Caco-2 (cell line): ENCODE measurements at regions not wholly inside any gene's neighbourhood (a gene's known extent, or its start where the extent isn't known, plus 50 kb on each side); places are given as distances from the start of the nearest gene placed in this dataset.

ENCODE experiments used
- BruUV-seq: library from RNA; stranded (reverse); fragments of 400-500 nt; replicated peaks from 2 replicates; lab custom pipeline; 2021; lab: Mats Ljungman, UMichigan
- CTCF ChIA-PET: fragments of 300-600 bp; sonication (Branson Sonifier 250); formaldehyde crosslinking; loops from one replicate; lab custom pipeline; 2022; ENCODE audit warnings: antibody characterized with exemption; lab: Charles Lee
- POLR2A ChIA-PET: fragments of 300-600 bp; sonication (Branson Sonifier 250); formaldehyde crosslinking; loops from one replicate; lab custom pipeline; 2022; ENCODE audit warnings: antibody characterized with exemption; lab: Charles Lee
- DNase-seq, 2 experiments: peaks; one replicate each; pipeline versions ENCODE4 v3.0.0 to v3.0.0-alpha.2; 2020 to 2022
- H3K27me3 ChIP-seq: replicated peaks from 2 replicates; pipeline ENCODE4 v1.6.0; 2011; ENCODE audit warnings: low read length; ENCODE audit not compliant: control insufficient read depth, insufficient read depth
- H3K36me3 ChIP-seq: 2 replicates; pipeline ENCODE4 v1.5.1; 2011; ENCODE audit warnings: low read length; ENCODE audit not compliant: control insufficient read depth, insufficient read depth
- H3K4me1 ChIP-seq: fragments of 250-450 bp; sonication (Bioruptor Pico); 2 replicates; pipeline ENCODE4 v1.5.1; 2020; ENCODE audit warnings: mild to moderate bottlenecking
- H3K4me3 ChIP-seq: 2 replicates; pipeline ENCODE4 v1.5.1; 2011; ENCODE audit warnings: low read depth, mild to moderate bottlenecking, control low read depth, low read length
- H3K9me3 ChIP-seq: fragments of 250-450 bp; sonication (Bioruptor Pico); 2 replicates; pipeline ENCODE4 v1.5.1; 2020; ENCODE audit warnings: mild to moderate bottlenecking, moderate library complexity
- H3K27ac Mint-ChIP-seq: one replicate; pipeline ENCODE4 v1.8.0; 2022; ENCODE audit warnings: mixed read lengths; ENCODE audit not compliant: unreplicated experiment
- H3K27me3 Mint-ChIP-seq: one replicate; pipeline ENCODE4 v1.8.0; 2022; ENCODE audit warnings: mixed read lengths; ENCODE audit not compliant: insufficient read depth, unreplicated experiment
- H3K36me3 Mint-ChIP-seq: one replicate; pipeline ENCODE4 v1.8.0; 2022; ENCODE audit warnings: mild to moderate bottlenecking, mixed read lengths; ENCODE audit not compliant: insufficient read depth, unreplicated experiment
- H3K4me1 Mint-ChIP-seq: one replicate; pipeline ENCODE4 v1.8.0; 2022; ENCODE audit warnings: low read depth, mixed read lengths; ENCODE audit not compliant: unreplicated experiment
- H3K4me3 Mint-ChIP-seq: one replicate; pipeline ENCODE4 v1.8.0; 2022; ENCODE audit warnings: mild to moderate bottlenecking, moderate library complexity, mixed read lengths; ENCODE audit not compliant: unreplicated experiment
- H3K9me3 Mint-ChIP-seq: one replicate; pipeline ENCODE4 v1.8.0; 2022; ENCODE audit warnings: mixed read lengths; ENCODE audit not compliant: unreplicated experiment
- intact Hi-C: fragments of 100-400 bp; cut with micrococcal nuclease; formaldehyde crosslinking; loops from one replicate; pipeline ENCODE4 v1.10.0; 2022; ENCODE audit not compliant: unreplicated experiment
- TF ChIP-seq, protein P1 (sequence below), 2 experiments: fragments of 200-600 bp in 1 of 2; IDR thresholded peaks; 1 replicate in 1 of 2; 2 replicates in 1 of 2; pipeline versions ENCODE4 v1.5.1 to v1.8.0; 2011 to 2022; ENCODE audit warnings: antibody characterized with exemption in 1 of 2, control low read depth in 1 of 2, inconsistent platforms in 1 of 2, low read depth in 1 of 2, low read length in 1 of 2, mild to moderate bottlenecking in 1 of 2, moderate library complexity in 1 of 2; ENCODE audit not compliant: insufficient read depth in 1 of 2, severe bottlenecking in 1 of 2, unreplicated experiment in 1 of 2

DNA sequence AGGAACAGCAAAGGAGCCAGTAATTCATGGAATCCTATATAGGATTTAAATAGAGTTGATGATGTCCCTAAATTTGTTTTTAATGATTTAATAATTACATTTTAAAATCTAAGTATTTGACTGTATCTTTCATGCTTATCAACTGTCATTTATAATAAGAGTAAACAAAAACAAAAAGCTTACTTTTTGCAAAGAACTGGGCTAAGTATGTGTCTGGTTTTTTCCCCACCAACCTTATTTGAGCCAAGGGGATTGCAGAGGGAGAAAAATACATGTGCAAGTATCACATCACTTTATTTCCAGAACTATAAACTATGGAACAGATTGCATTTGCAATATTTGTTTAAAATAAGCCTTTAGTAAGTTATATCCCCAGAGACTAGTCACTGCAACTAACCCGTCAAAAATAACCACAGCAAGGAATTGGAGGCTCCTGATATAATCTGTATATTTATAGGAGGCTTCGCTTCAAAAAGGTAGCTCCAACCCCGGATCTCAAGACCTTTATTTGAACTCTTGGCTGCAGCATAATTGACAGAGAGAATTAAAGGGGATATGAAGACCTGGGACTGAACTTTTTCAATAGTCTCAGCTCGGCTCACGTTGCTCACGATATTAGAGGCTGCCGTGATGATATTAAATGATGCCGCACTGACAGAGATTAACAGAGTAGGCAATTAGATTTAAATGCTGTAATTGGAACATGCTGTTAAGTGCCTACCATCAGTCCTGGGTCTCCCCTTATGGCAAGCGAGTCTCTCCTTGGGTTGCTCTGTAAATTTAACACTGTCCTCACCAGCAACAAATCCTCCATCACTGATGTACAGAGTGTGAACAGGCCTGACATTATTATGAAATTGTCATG, 329.1 kb upstream of the NFIA start:
- H3K27me3 ChIP-seq: no peaks in the 10 kb centered on the region; the same call in 1 of the 2 replicates
- no peaks in the 10 kb centered on the region for H3K36me3 ChIP-seq
- POLR2A ChIA-PET: no interaction called here
- H3K4me3 ChIP-seq: no peak overlapping the region
- H3K9me3 ChIP-seq: no peaks in the 10 kb centered on the region
- TF ChIP-seq, protein P1, sequence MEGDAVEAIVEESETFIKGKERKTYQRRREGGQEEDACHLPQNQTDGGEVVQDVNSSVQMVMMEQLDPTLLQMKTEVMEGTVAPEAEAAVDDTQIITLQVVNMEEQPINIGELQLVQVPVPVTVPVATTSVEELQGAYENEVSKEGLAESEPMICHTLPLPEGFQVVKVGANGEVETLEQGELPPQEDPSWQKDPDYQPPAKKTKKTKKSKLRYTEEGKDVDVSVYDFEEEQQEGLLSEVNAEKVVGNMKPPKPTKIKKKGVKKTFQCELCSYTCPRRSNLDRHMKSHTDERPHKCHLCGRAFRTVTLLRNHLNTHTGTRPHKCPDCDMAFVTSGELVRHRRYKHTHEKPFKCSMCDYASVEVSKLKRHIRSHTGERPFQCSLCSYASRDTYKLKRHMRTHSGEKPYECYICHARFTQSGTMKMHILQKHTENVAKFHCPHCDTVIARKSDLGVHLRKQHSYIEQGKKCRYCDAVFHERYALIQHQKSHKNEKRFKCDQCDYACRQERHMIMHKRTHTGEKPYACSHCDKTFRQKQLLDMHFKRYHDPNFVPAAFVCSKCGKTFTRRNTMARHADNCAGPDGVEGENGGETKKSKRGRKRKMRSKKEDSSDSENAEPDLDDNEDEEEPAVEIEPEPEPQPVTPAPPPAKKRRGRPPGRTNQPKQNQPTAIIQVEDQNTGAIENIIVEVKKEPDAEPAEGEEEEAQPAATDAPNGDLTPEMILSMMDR (IDR thresholded peaks at IDR 0.05; ENCODE audit: insufficient read depth in 1 of 2, low read depth in 1 of 2, low read length in 1 of 2, severe bottlenecking in 1 of 2, unreplicated experiment in 1 of 2): no peak
- H3K27ac Mint-ChIP-seq: no peak overlapping the region
- intact Hi-C loops: no loop called here
- no peaks in the 10 kb centered on the region for H3K36me3 Mint-ChIP-seq
- no peaks in the 10 kb centered on the region for H3K9me3 Mint-ChIP-seq
- no peak for DNase-seq
- no peaks in the 10 kb centered on the region for H3K4me1 ChIP-seq
- CTCF ChIA-PET: no interaction called here
- peaks cover 2% of the 10 kb centered on the region for H3K27me3 Mint-ChIP-seq
- H3K4me1 Mint-ChIP-seq: no peaks in the 10 kb centered on the region
- H3K4me3 Mint-ChIP-seq: no peak overlapping the region
- BruUV-seq: no TSS peak

DNA sequence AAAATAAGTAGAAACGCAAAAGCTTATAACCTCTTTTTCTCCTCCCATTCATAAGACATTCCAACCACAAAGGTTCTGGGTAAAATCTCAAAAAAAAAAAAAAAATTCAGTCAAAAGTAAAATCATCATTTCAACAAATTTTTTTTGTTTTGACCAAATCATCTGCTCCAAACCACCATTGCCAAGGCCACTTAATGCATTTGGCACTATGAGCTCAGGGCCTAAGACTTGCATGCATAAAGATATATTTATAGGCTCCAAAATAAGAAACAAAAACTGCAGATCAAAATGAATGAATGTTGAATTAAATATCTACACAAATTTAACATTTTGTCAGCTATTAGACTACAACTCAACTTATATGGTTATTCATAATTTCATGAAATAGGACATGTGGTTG, 331.1 kb upstream of the NFIA start:
- H3K27me3 Mint-ChIP-seq: no peaks in the 10 kb centered on the region
- H3K36me3 Mint-ChIP-seq: no peaks in the 10 kb centered on the region
- no peak for DNase-seq
- intact Hi-C loops: no loop called here
- ChIA-PET POLR2A (no interaction called here), CTCF (no interaction called here)
- H3K27ac Mint-ChIP-seq: no peak overlapping the region
- no peaks in the 10 kb centered on the region for H3K9me3 ChIP-seq
- H3K4me3 ChIP-seq: no peak overlapping the region
- H3K4me1 Mint-ChIP-seq: no peaks in the 10 kb centered on the region
- no peaks in the 10 kb centered on the region for H3K36me3 ChIP-seq
- no peaks in the 10 kb centered on the region; the same call in 1 of the 2 replicates for H3K27me3 ChIP-seq
- TF ChIP-seq, protein P1 (IDR thresholded peaks at IDR 0.05; ENCODE audit: insufficient read depth in 1 of 2, low read depth in 1 of 2, low read length in 1 of 2, severe bottlenecking in 1 of 2, unreplicated experiment in 1 of 2): no peak
- H3K4me1 ChIP-seq: no peaks in the 10 kb centered on the region
- H3K9me3 Mint-ChIP-seq: no peaks in the 10 kb centered on the region
- BruUV-seq: no TSS peak
- no peak overlapping the region for H3K4me3 Mint-ChIP-seq

DNA sequence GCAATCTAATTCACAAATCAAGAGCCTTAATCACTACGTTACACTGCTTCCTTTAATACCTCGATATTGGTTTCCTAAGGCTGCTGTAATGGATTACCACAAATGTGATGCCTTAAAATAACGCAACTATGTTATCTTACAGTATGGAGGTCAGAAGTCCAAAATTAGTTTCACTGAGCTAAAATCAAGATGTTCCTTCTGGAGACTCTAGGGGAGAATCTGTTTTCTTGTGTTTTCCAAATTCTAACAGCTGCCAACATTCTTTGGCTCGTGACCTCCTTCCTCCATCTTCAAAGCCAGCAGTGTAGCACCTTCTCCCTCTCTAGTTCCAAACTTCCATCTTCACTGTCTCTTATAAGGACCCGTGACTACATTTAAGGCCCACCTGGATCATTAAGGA, 335.0 kb upstream of the NFIA start:
- Histone ChIP-seq H3K4me1 (no peaks in the 10 kb centered on the region), H3K9me3 (no peaks in the 10 kb centered on the region), H3K36me3 (no peaks in the 10 kb centered on the region), H3K27me3 (no peaks in the 10 kb centered on the region; the same call in 1 of the 2 replicates), H3K4me3 (no peak overlapping the region)
- TF ChIP-seq, protein P1 (IDR thresholded peaks at IDR 0.05; ENCODE audit: insufficient read depth in 1 of 2, low read depth in 1 of 2, low read length in 1 of 2, severe bottlenecking in 1 of 2, unreplicated experiment in 1 of 2): no peak
- Mint-ChIP-seq H3K4me1 (no peaks in the 10 kb centered on the region), H3K9me3 (no peaks in the 10 kb centered on the region), H3K27ac (no peak overlapping the region), H3K27me3 (no peaks in the 10 kb centered on the region), H3K36me3 (no peaks in the 10 kb centered on the region), H3K4me3 (no peak overlapping the region)
- BruUV-seq: no TSS peak
- ChIA-PET CTCF (no interaction called here), POLR2A (no interaction called here)
- no peak for DNase-seq
- intact Hi-C loops: no loop called here
